ENCODE measurements at regions not wholly inside any gene's neighbourhood (a gene's known extent, or its start where the extent isn't known, plus 50 kb on each side); places are given as distances from the start of the nearest gene placed in this dataset.
"Not testable (repeated sequence)": the region's sequence is repeated elsewhere in the genome, so short reads cannot be mapped to it uniquely, and the experiment has no call there.

DNA sequence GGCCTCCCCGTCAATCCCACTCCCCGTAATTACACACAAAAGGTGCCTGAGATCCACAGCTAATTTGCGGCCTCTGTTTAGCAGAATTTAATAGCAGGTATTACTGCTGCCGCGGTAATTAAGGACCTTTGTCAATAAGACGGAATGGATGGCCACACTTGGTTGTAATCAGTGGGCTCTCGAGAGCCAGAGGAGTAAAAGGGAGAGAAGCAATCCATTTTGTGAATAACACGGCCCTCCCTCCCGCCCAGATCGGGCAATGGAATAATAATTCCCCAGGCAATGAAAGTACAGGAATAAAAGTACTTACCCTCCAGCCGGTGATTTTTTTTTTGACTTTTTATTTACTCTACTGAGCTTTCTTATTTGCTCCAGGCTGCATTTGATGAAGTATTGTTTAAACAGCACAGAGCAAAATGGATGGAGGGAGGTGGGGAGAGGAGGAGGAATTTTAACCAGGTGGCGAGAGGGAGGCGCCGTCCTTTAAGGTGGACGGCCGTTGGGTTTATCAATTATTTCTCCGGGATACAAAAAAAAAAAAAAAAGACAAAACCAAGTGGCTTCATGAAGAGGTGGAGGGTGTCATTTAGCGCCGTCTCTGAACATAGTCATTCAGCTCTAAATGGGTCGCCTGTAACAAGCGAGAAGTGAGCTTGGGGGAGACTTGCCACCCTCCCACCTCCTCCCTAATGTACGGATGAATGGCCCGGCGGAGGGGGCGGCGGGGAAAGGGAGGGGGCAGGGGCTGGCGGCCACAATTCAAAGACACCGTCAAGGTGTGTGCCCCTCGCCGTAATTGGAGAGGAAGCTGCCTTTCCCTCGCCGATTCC lies 120.3 kb downstream of the BUB3 start:
- Histone ChIP-seq H3K4me3 (no peak overlapping the region), H3K9me3 (no peaks in the 10 kb centered on the region), H3K27me3 (peaks cover 0 to 20% (median 0%) of the 10 kb centered on the region in 3 donors), H3K27ac (no peak overlapping the region), H3K4me1 (no peaks in the 10 kb centered on the region), H3K36me3 (no peaks in the 10 kb centered on the region)
- DNase-seq = no peak
- TF ChIP-seq CTCF (IDR thresholded peaks at IDR 0.05) (no peak), POLR2AphosphoS5 (IDR thresholded peaks at IDR 0.05) (no peak), POLR2A (IDR thresholded peaks at IDR 0.05) (no peak), EP300 (IDR thresholded peaks at IDR 0.05) (no peak)
- 12 to 27% methylated on average over 32 of the region's 32 CpGs for WGBS, 2 donors
- intact Hi-C loops (cut with DNase I) = no loop called here

- H3K27me3 ChIP-seq = peaks cover 0 to 20% (median 0%) of the 10 kb centered on the region in 3 donors
- no peak for DNase-seq
- intact Hi-C loops (cut with DNase I) = no loop called here
- TF ChIP-seq POLR2A (IDR thresholded peaks at IDR 0.05) = no peak
- TF ChIP-seq POLR2AphosphoS5 (IDR thresholded peaks at IDR 0.05) = no peak
- TF ChIP-seq CTCF (IDR thresholded peaks at IDR 0.05) = no peak
- TF ChIP-seq EP300 (IDR thresholded peaks at IDR 0.05) = no peak
- 1 to 10% methylated on average over 14 of the region's 14 CpGs for WGBS, 2 donors
- H3K27ac ChIP-seq = no peak overlapping the region
- no peak overlapping the region for H3K4me3 ChIP-seq
- no peaks in the 10 kb centered on the region for H3K36me3 ChIP-seq
- H3K9me3 ChIP-seq = no peaks in the 10 kb centered on the region
- no peaks in the 10 kb centered on the region for H3K4me1 ChIP-seq
Measured at GRCh38 chr10:123275136-123275564, 120.9 kb downstream of the BUB3 start.

DNA sequence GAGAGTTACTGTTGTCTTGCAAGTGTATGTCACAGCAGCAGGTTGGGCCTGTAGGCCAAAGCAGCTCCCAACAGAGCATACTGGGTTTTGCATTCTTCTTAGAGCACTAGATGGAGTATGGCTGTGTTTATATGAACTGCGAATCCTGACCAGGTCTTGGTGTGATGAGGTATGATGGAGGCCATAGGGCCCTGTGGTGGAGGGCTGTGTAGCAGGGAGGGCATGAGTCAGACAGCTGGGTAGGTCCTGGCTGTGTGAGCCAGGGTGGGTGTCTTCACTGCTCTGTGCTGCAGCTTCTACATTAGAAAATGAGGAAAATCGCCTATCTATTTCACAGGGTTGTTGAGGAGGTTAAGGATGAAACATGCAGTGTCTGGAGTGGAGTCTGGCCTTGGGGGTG lies 124.2 kb downstream of the BUB3 start:
- DNase-seq = no peak
- Histone ChIP-seq H3K27ac (no peak overlapping the region), H3K36me3 (no peaks in the 10 kb centered on the region), H3K27me3 (peaks cover 0 to 15% (median 0%) of the 10 kb centered on the region in 3 donors), H3K9me3 (no peaks in the 10 kb centered on the region), H3K4me1 (no peaks in the 10 kb centered on the region), H3K4me3 (no peak overlapping the region)
- intact Hi-C loops (cut with DNase I) = no loop called here
- 97 to 98% methylated on average over 2 of the region's 2 CpGs for WGBS, 2 donors
- TF ChIP-seq EP300 (IDR thresholded peaks at IDR 0.05) (no peak), CTCF (IDR thresholded peaks at IDR 0.05) (no peak), POLR2AphosphoS5 (IDR thresholded peaks at IDR 0.05) (no peak), POLR2A (IDR thresholded peaks at IDR 0.05) (no peak)

- DNase-seq; H3K4me1 ChIP-seq; H3K36me3 ChIP-seq; H3K27ac ChIP-seq; H3K9me3 ChIP-seq; H3K27me3 ChIP-seq; H3K4me3 ChIP-seq; intact Hi-C loops (cut with DNase I): not testable (repeated sequence)
- 96 to 97% methylated on average over 35 of the region's 35 CpGs for WGBS, 2 donors
Measured at GRCh38 chr10:123283371-123283770, 129.2 kb downstream of the BUB3 start.

- no peak overlapping the region for H3K27ac ChIP-seq
- H3K4me1 ChIP-seq = no peaks in the 10 kb centered on the region
- no peaks in the 10 kb centered on the region for H3K9me3 ChIP-seq
- no peaks in the 10 kb centered on the region for H3K36me3 ChIP-seq
- no peak for DNase-seq
- TF ChIP-seq POLR2AphosphoS5 (IDR thresholded peaks at IDR 0.05) = no peak
- no peak for TF ChIP-seq CTCF (IDR thresholded peaks at IDR 0.05)
- TF ChIP-seq POLR2A (IDR thresholded peaks at IDR 0.05) = no peak
- no peak for TF ChIP-seq EP300 (IDR thresholded peaks at IDR 0.05)
- no peak overlapping the region for H3K4me3 ChIP-seq
- no peaks in the 10 kb centered on the region for H3K27me3 ChIP-seq
- intact Hi-C loops (cut with DNase I) = no loop called here
Measured at GRCh38 chr10:123284022-123284421, 129.8 kb downstream of the BUB3 start.

Measured in sigmoid colon (tissue), 6 donors.